HepG2 (cell line): ENCODE measurements at regions not wholly inside any gene's neighbourhood (a gene's known extent, or its start where the extent isn't known, plus 50 kb on each side); places are given as distances from the start of the nearest gene placed in this dataset.

Experiments used
- ATAC-seq: fragments of 200-7000 bp; cut with Tn5 transposase; 3 replicates; pipeline ENCODE4 v1.9.1; 2020; ENCODE audit warnings: mild to moderate bottlenecking, moderate library complexity
- BruUV-seq: library from RNA; stranded (reverse); fragments of 400-500 nt; replicated peaks from 2 replicates; lab custom pipeline; 2021; lab: Mats Ljungman, UMichigan
- CTCF ChIA-PET: fragments of 300-600 bp; formaldehyde crosslinking; extraction: SDS; loops from one replicate; lab custom pipeline; 2021; ENCODE audit warnings: low total read pairs, inconsistent platforms, low intra/inter-chr PET ratio; lab: Yijun Ruan, JAX
- POLR2A ChIA-PET: fragments of 350-600 bp; sonication (Branson Sonifier 250); formaldehyde crosslinking; loops from one replicate; lab custom pipeline; 2020; ENCODE audit warnings: antibody characterized with exemption, inconsistent platforms; lab: Yijun Ruan, JAX
- DNase-seq: peaks from one replicate; pipeline ENCODE4 v3.0.0-alpha.2; 2015; ENCODE audit warnings: low spot score
- FAIRE-seq: peaks from 3 replicates; lab custom pipeline; 2011; peaks lifted over from hg19 to GRCh38; lab: Jason Lieb, UNC
- H2AFZ ChIP-seq: one replicate; pipeline ENCODE4 v1.6.1; 2011; ENCODE audit warnings: low read length, inconsistent platforms
- H3K27ac ChIP-seq: fragments of 300-600 bp; 3 replicates; pipeline ENCODE4 v1.8.0; 2011; ENCODE audit warnings: mixed run types, mild to moderate bottlenecking, mixed read lengths, low read length, inconsistent platforms; ENCODE audit not compliant: insufficient read depth; ENCODE audit errors: extremely low read length
- H3K27me3 ChIP-seq, 2 experiments: fragments of 200-600 bp in 1 of 2; 2 replicates in 1 of 2; 3 replicates in 1 of 2; pipeline versions ENCODE4 v1.6.0 to v1.8.0; 2011; ENCODE audit warnings: low read length in 2 of 2, mild to moderate bottlenecking in 2 of 2, moderate library complexity in 2 of 2, inconsistent platforms in 1 of 2; ENCODE audit not compliant: insufficient read depth in 2 of 2, control insufficient read depth in 1 of 2
- H3K36me3 ChIP-seq, 2 experiments: fragments of 200-600 bp in 1 of 2; replicated peaks in 1 of 2; 2 replicates in 1 of 2; 3 replicates in 1 of 2; pipeline versions ENCODE4 v1.5.1 to v1.8.0; 2011; ENCODE audit warnings: low read length in 2 of 2, inconsistent platforms in 1 of 2; ENCODE audit not compliant: insufficient read depth in 2 of 2, control insufficient read depth in 1 of 2
- H3K4me1 ChIP-seq: 2 replicates; pipeline ENCODE4 v1.5.1; 2012; ENCODE audit warnings: low read length, inconsistent platforms; ENCODE audit not compliant: insufficient read depth
- H3K4me2 ChIP-seq: 2 replicates; pipeline ENCODE4 v1.6.0; 2011; ENCODE audit warnings: low read depth, low read length, inconsistent platforms
- H3K4me3 ChIP-seq, 3 experiments: fragments of 200-600 bp in 1 of 3; sonication (generic), shearing (Covaris generic) in 1 of 3; replicated peaks in 1 of 3; 2 replicates each; pipeline ENCODE4 v1.5.1; 2011 to 2016; ENCODE audit warnings: low read length in 3 of 3, inconsistent platforms in 2 of 3, low read depth in 2 of 3, mild to moderate bottlenecking in 2 of 3, control low read depth in 1 of 3, mixed read lengths in 1 of 3; ENCODE audit not compliant: insufficient read depth in 1 of 3
- H3K79me2 ChIP-seq: one replicate; pipeline ENCODE4 v1.6.1; 2011; ENCODE audit warnings: low read length, inconsistent platforms; ENCODE audit not compliant: insufficient read depth
- H3K9ac ChIP-seq: 2 replicates; pipeline ENCODE4 v1.6.0; 2011; ENCODE audit warnings: mild to moderate bottlenecking, low read depth, low read length, inconsistent platforms; ENCODE audit not compliant: insufficient read depth
- H3K9me3 ChIP-seq: 2 replicates; pipeline ENCODE4 v1.5.1; 2012; ENCODE audit warnings: mild to moderate bottlenecking, low read length
- H4K20me1 ChIP-seq: 2 replicates; pipeline ENCODE4 v1.6.0; 2011; ENCODE audit warnings: inconsistent platforms, mild to moderate bottlenecking, low read length, moderate library complexity; ENCODE audit not compliant: insufficient read depth
- BRF2 ChIP-seq: sonication (generic); formaldehyde crosslinking; IDR thresholded peaks from 2 replicates; pipeline ENCODE4 v1.8.1; 2022; ENCODE audit warnings: mild to moderate bottlenecking, missing genetic modification reagents
- FOXM1 ChIP-seq: sonication (generic); formaldehyde crosslinking; IDR thresholded peaks from 2 replicates; pipeline ENCODE4 v1.5.0; 2020; ENCODE audit warnings: missing genetic modification reagents
- SOX5 ChIP-seq: IDR thresholded peaks from 2 replicates; pipeline ENCODE4 v1.6.1; 2016; ENCODE audit warnings: borderline replicate concordance
- ZFP1 ChIP-seq: IDR thresholded peaks from 2 replicates; pipeline ENCODE4 v1.6.1; 2016
- ZNF263 ChIP-seq: sonication (generic); formaldehyde crosslinking; IDR thresholded peaks from 2 replicates; pipeline ENCODE4 v1.4.0; 2020; ENCODE audit warnings: missing genetic modification reagents
- ZNF501 ChIP-seq: sonication (generic); formaldehyde crosslinking; IDR thresholded peaks from 2 replicates; pipeline ENCODE4 v1.5.1; 2020; ENCODE audit warnings: mild to moderate bottlenecking, moderate library complexity, missing genetic modification reagents
- ZNF724P ChIP-seq: sonication (generic); formaldehyde crosslinking; IDR thresholded peaks from 2 replicates; pipeline ENCODE4 v1.8.0; 2022; ENCODE audit warnings: missing genetic modification reagents, borderline replicate concordance
- ZNF766 ChIP-seq: sonication (generic); formaldehyde crosslinking; IDR thresholded peaks from 2 replicates; pipeline ENCODE4 v1.5.0; 2020; ENCODE audit warnings: missing genetic modification reagents, borderline replicate concordance
- ZNF770 ChIP-seq: sonication (generic); formaldehyde crosslinking; IDR thresholded peaks from 2 replicates; pipeline ENCODE4 v1.5.0; 2020; ENCODE audit warnings: mild to moderate bottlenecking, missing genetic modification reagents
- ZNF781 ChIP-seq: sonication (generic); formaldehyde crosslinking; IDR thresholded peaks from 2 replicates; pipeline ENCODE4 v1.5.1; 2020; ENCODE audit warnings: borderline replicate concordance, mild to moderate bottlenecking, missing genetic modification reagents; ENCODE audit errors: not compliant biosample characterization
- WGBS: methylation state at CpG from one replicate; pipeline ENCODE4 v1.1.6; 2017; ENCODE audit warnings: low lambda C conversion rate; 5-methylcytosine and 5-hydroxymethylcytosine counted together
- in situ Hi-C: cut with HindIII; loops from 2 replicates; pipeline ENCODE4 v1.10.0; 2017; ENCODE audit warnings: low pct_unique_long_range_greater_than_20kb; ENCODE audit not compliant: extremely low pct_ligation_motif_present
- intact Hi-C: fragments of 100-400 bp; cut with micrococcal nuclease; formaldehyde crosslinking; loops from one replicate; pipeline ENCODE4 v1.10.0; 2022; ENCODE audit not compliant: unreplicated experiment
- TF ChIP-seq, protein P1 (sequence below): sonication (generic); formaldehyde crosslinking; IDR thresholded peaks from 2 replicates; pipeline ENCODE4 v1.4.0; 2020; ENCODE audit warnings: missing genetic modification reagents

DNA sequence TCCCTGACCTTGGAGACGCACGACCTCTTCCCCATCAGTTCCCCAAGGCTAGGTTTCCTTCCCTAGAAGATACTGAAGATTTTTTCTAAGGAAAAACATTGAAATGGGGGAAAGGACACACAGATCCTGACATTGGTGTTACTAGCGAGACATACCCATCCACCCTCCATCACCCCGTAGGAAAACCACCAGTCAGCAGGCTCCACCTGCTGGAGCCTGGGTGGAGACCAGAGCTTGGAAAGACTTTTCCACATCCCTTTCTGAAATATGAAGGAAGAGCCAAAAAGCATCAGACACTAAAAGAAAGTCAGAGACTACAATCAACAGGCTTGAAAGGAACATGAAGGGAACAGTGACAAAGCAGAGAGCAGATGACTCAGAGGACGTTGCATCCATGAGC lies 638.0 kb downstream of the IRX1 start:
- CTCF ChIA-PET, result no interaction called here
- in situ Hi-C loops (no loop called here), intact Hi-C loops (no loop called here)
- FAIRE-seq (no peak), DNase-seq (no peak)
- Histone ChIP-seq H3K27ac (no peak overlapping the region), H3K27me3 (no peaks in the 10 kb centered on the region), H2AFZ (no peak overlapping the region), H4K20me1 (no peaks in the 10 kb centered on the region), H3K9ac (no peak overlapping the region), H3K9me3 (peaks cover 52% of the 10 kb centered on the region), H3K79me2 (no peaks in the 10 kb centered on the region)
- no TSS peak for BruUV-seq
- POLR2A ChIA-PET, result no interaction called here
- 24% methylated on average over 5 of the region's 5 CpGs for WGBS
- TF ChIP-seq FOXM1 (CRISPR knock-in tag) (no peak), ZNF766 (CRISPR knock-in tag) (no peak), ZNF724P (no peak)
- TF ChIP-seq, protein P1, sequence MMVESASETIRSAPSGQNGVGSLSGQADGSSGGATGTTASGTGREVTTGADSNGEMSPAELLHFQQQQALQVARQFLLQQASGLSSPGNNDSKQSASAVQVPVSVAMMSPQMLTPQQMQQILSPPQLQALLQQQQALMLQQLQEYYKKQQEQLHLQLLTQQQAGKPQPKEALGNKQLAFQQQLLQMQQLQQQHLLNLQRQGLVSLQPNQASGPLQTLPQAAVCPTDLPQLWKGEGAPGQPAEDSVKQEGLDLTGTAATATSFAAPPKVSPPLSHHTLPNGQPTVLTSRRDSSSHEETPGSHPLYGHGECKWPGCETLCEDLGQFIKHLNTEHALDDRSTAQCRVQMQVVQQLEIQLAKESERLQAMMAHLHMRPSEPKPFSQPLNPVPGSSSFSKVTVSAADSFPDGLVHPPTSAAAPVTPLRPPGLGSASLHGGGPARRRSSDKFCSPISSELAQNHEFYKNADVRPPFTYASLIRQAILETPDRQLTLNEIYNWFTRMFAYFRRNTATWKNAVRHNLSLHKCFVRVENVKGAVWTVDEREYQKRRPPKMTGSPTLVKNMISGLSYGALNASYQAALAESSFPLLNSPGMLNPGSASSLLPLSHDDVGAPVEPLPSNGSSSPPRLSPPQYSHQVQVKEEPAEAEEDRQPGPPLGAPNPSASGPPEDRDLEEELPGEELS (CRISPR knock-in tag), result no peak
- TF ChIP-seq, all 625 proteins: peak for 0
- Histone ChIP-seq H3K36me3 (no peaks in the 10 kb centered on the region), H3K4me1 (no peaks in the 10 kb centered on the region), H3K4me3 (no peak overlapping the region), H3K4me2 (no peak overlapping the region)
- ATAC-seq, result no peak

DNA sequence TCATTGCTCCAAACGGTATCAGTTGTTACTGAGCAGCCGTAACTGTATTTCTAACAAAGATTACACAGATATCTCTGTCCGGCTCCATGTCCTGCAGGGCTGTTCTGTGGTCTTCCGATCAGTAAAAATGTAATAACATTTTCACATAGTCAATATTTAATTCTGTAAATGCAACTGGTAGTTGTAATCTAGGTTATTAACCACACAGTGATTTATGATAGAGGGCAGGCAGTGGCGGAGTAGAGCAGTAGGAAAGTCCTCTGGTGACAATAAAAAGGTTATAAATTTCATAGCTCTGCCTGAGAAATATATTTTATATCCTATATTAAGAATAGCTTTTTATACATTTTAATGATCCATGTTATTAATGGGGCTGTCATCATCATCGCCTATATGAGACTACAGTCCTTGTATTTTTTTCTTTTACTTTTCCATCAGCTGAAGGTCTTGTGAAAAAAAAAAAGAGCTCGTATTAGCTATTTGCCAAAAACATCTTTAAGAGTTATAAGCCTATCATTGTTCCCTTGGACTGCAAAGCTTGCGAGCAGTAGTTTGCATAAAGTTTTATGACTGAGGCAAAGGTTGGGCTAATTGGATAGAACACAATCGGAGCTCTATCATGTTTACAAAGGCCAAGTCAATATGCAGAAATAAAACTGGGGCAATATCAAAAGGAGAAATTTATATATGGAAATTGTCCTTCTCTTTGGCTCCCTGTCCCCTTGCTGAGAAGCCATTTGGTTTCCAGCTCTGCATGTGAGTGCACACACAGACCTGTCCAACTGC lies 648.0 kb downstream of the IRX1 start:
- Histone ChIP-seq H3K27ac (no peak overlapping the region), H3K4me2 (no peak overlapping the region), H3K79me2 (no peaks in the 10 kb centered on the region), H3K36me3 (no peaks in the 10 kb centered on the region), H3K9me3 (peaks cover 45% of the 10 kb centered on the region), H3K9ac (no peak overlapping the region), H3K4me1 (no peaks in the 10 kb centered on the region), H2AFZ (no peak overlapping the region), H3K27me3 (no peaks in the 10 kb centered on the region), H4K20me1 (no peaks in the 10 kb centered on the region), H3K4me3 (no peak overlapping the region)
- BruUV-seq, result no TSS peak
- in situ Hi-C loops (no loop called here), intact Hi-C loops (no loop called here)
- FAIRE-seq (no peak), DNase-seq (no peak), ATAC-seq (no peak)
- ChIA-PET CTCF (no interaction called here), POLR2A (no interaction called here)
- WGBS, result 12% methylated on average over 9 of the region's 9 CpGs
- TF ChIP-seq ZNF501 (CRISPR knock-in tag) (no peak), SOX5 (CRISPR knock-in tag) (no peak), BRF2 (CRISPR knock-in tag) (no peak), ZNF263 (no peak), ZFP1 (CRISPR knock-in tag) (no peak), ZNF781 (CRISPR knock-in tag) (no peak), ZNF770 (CRISPR knock-in tag) (no peak)
